ENCODE measurements at regions not wholly inside any gene's neighbourhood (a gene's known extent, or its start where the extent isn't known, plus 50 kb on each side); places are given as distances from the start of the nearest gene placed in this dataset.

GRCh38 chr10:128514536-128514935, 388.3 kb upstream of the MKI67 start:
- Histone ChIP-seq H4K20me1 (ENCODE audit: insufficient read depth, low read length) (no peaks in the 10 kb centered on the region), H3K79me2 (ENCODE audit: low read length) (no peaks in the 10 kb centered on the region), H3K27me3 (ENCODE audit: low read depth, low read length) (no peaks in the 10 kb centered on the region), H3K4me1 (ENCODE audit: low read length) (no peaks in the 10 kb centered on the region), H3K27ac (ENCODE audit: low read length) (no peak overlapping the region), H3K4me2 (ENCODE audit: low read length) (no peak overlapping the region), H3K36me3 (replicated peaks; ENCODE audit: low read depth, low read length) (no peaks in the 10 kb centered on the region), H3K4me3 (ENCODE audit: low read length) (no peak overlapping the region), H3K9ac (ENCODE audit: low read length) (no peak overlapping the region), H3K9me3 (ENCODE audit: insufficient read depth, low read length) (no peaks in the 10 kb centered on the region), H2AFZ (ENCODE audit: low read depth, low read length) (no peak overlapping the region)
- TF ChIP-seq EZH2phosphoT487 (IDR thresholded peaks at IDR 0.05; ENCODE audit: low read depth), result no peak
- no peak for TF ChIP-seq CTCF (IDR thresholded peaks at IDR 0.05; ENCODE audit: low read depth, low read length)

DNA sequence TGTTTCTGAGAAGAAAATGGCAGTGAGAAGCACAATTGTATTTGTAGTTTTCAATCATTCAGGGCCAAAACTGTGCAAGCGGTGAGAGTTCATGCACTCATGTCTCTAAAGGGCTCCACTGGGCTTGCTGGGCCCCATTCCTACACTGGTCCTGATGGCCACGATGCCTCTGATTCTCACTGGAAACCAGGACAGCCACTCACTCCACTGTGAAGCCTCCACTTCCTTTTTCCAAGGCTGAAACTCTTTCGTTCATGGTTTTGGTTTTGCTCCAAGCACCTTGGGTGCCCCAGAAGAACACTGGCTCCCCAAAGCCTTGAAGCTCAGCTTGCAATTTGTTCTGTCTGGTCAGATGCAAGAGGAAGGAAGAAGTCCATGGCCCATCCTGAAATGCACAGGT, 390.0 kb upstream of the MKI67 start:
- H3K79me2 ChIP-seq (ENCODE audit: low read length), result no peaks in the 10 kb centered on the region
- H3K9me3 ChIP-seq (ENCODE audit: insufficient read depth, low read length), result no peaks in the 10 kb centered on the region
- H3K27ac ChIP-seq (ENCODE audit: low read length), result no peak overlapping the region
- no peaks in the 10 kb centered on the region for H3K27me3 ChIP-seq (ENCODE audit: low read depth, low read length)
- no peak overlapping the region for H3K4me2 ChIP-seq (ENCODE audit: low read length)
- no peak overlapping the region for H3K4me3 ChIP-seq (ENCODE audit: low read length)
- no peaks in the 10 kb centered on the region for H3K36me3 ChIP-seq (replicated peaks; ENCODE audit: low read depth, low read length)
- H4K20me1 ChIP-seq (ENCODE audit: insufficient read depth, low read length), result no peaks in the 10 kb centered on the region
- H3K9ac ChIP-seq (ENCODE audit: low read length), result no peak overlapping the region
- TF ChIP-seq CTCF (IDR thresholded peaks at IDR 0.05; ENCODE audit: low read depth, low read length) (no peak), EZH2phosphoT487 (IDR thresholded peaks at IDR 0.05; ENCODE audit: low read depth) (no peak)
- H2AFZ ChIP-seq (ENCODE audit: low read depth, low read length), result no peak overlapping the region
- H3K4me1 ChIP-seq (ENCODE audit: low read length), result no peaks in the 10 kb centered on the region

DNA sequence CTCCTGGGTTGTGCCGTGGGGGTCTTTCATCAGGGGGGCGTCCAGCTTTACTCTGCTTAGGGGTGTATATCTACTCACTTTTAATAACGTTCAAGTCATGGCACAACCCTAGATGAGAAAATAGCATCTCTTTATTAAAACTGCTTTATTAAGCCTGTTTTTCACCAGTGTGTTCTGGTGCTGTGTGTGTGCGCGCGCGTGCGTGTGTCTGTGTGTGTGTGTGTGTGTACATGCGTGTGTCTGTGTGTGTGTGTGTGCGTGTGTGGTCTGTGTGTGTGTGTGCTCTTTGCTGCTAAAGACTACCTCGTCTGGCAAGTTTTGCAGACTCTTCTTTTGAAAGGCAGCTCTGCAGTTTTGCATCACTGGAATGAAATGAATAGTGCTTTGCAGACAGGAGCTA, 390.9 kb upstream of the MKI67 start:
- Histone ChIP-seq H3K4me2 (ENCODE audit: low read length) (no peak overlapping the region), H3K36me3 (replicated peaks; ENCODE audit: low read depth, low read length) (no peaks in the 10 kb centered on the region), H3K27me3 (ENCODE audit: low read depth, low read length) (no peaks in the 10 kb centered on the region), H2AFZ (ENCODE audit: low read depth, low read length) (no peak overlapping the region), H4K20me1 (ENCODE audit: insufficient read depth, low read length) (no peaks in the 10 kb centered on the region), H3K27ac (ENCODE audit: low read length) (no peak overlapping the region), H3K9me3 (ENCODE audit: insufficient read depth, low read length) (no peaks in the 10 kb centered on the region), H3K9ac (ENCODE audit: low read length) (no peak overlapping the region), H3K4me3 (ENCODE audit: low read length) (no peak overlapping the region), H3K79me2 (ENCODE audit: low read length) (no peaks in the 10 kb centered on the region), H3K4me1 (ENCODE audit: low read length) (no peaks in the 10 kb centered on the region)
- no peak for TF ChIP-seq CTCF (IDR thresholded peaks at IDR 0.05; ENCODE audit: low read depth, low read length)
- TF ChIP-seq EZH2phosphoT487 (IDR thresholded peaks at IDR 0.05; ENCODE audit: low read depth), result no peak

- Histone ChIP-seq H3K27me3 (ENCODE audit: low read depth, low read length) (no peaks in the 10 kb centered on the region), H3K4me2 (ENCODE audit: low read length) (no peak overlapping the region), H3K27ac (ENCODE audit: low read length) (no peak overlapping the region), H3K9me3 (ENCODE audit: insufficient read depth, low read length) (no peaks in the 10 kb centered on the region), H2AFZ (ENCODE audit: low read depth, low read length) (no peak overlapping the region), H3K4me1 (ENCODE audit: low read length) (no peaks in the 10 kb centered on the region), H4K20me1 (ENCODE audit: insufficient read depth, low read length) (no peaks in the 10 kb centered on the region), H3K9ac (ENCODE audit: low read length) (no peak overlapping the region), H3K4me3 (ENCODE audit: low read length) (no peak overlapping the region), H3K79me2 (ENCODE audit: low read length) (no peaks in the 10 kb centered on the region), H3K36me3 (replicated peaks; ENCODE audit: low read depth, low read length) (no peaks in the 10 kb centered on the region)
- TF ChIP-seq EZH2phosphoT487 (IDR thresholded peaks at IDR 0.05; ENCODE audit: low read depth), result no peak
- TF ChIP-seq CTCF (IDR thresholded peaks at IDR 0.05; ENCODE audit: low read depth, low read length), result no peak
These were observed 391.8 kb upstream of the MKI67 start for GRCh38 chr10:128518000-128518399.

All from OCI-LY3 (cell line).